ENCODE measurements at regions not wholly inside any gene's neighbourhood (a gene's known extent, or its start where the extent isn't known, plus 50 kb on each side); places are given as distances from the start of the nearest gene placed in this dataset.

GRCh38 chr11:97280347-97280746, 890.5 kb downstream of the JRKL start (continued):
- TF ChIP-seq, protein P1, sequence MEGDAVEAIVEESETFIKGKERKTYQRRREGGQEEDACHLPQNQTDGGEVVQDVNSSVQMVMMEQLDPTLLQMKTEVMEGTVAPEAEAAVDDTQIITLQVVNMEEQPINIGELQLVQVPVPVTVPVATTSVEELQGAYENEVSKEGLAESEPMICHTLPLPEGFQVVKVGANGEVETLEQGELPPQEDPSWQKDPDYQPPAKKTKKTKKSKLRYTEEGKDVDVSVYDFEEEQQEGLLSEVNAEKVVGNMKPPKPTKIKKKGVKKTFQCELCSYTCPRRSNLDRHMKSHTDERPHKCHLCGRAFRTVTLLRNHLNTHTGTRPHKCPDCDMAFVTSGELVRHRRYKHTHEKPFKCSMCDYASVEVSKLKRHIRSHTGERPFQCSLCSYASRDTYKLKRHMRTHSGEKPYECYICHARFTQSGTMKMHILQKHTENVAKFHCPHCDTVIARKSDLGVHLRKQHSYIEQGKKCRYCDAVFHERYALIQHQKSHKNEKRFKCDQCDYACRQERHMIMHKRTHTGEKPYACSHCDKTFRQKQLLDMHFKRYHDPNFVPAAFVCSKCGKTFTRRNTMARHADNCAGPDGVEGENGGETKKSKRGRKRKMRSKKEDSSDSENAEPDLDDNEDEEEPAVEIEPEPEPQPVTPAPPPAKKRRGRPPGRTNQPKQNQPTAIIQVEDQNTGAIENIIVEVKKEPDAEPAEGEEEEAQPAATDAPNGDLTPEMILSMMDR (IDR thresholded peaks at IDR 0.05): no peak
- TF ChIP-seq MXI1 (IDR thresholded peaks at IDR 0.05; ENCODE audit: low read depth, low read length): no peak
- no peak for TF ChIP-seq NFIC (IDR thresholded peaks at IDR 0.05; ENCODE audit: borderline replicate concordance)
- no peak for TF ChIP-seq RCOR1 (IDR thresholded peaks at IDR 0.05; ENCODE audit: low read length)

- CTCF ChIA-PET: no interaction called here
- 12% methylated on average over 2 of the region's 2 CpGs for WGBS (ENCODE audit: low lambda C conversion rate)
Observed at GRCh38 chr11:97289823-97290222, 900.0 kb downstream of the JRKL start.

GRCh38 chr11:97290464-97291041, 900.7 kb downstream of the JRKL start:
- Histone ChIP-seq H3K27me3 (ENCODE audit: insufficient read depth) (no peaks in the 10 kb centered on the region), H3K36me3 (replicated peaks in 1 of 2; ENCODE audit: control insufficient read depth in 1 of 2, insufficient read depth in 2 of 2, low read length in 1 of 2) (no peaks in the 10 kb centered on the region), H3K79me2 (ENCODE audit: insufficient read depth) (no peaks in the 10 kb centered on the region), H3K9ac (no peak overlapping the region), H3K4me1 (ENCODE audit: control insufficient read depth in 1 of 2, insufficient read depth in 2 of 2, low read depth in 1 of 2, low read length in 1 of 2) (no peaks in the 10 kb centered on the region), H3K27ac (ENCODE audit: low read depth in 2 of 2, low read length in 1 of 2) (no peak overlapping the region), H3K9me3 (no peaks in the 10 kb centered on the region), H3K4me3 (ENCODE audit: low read depth in 2 of 2, low read length in 1 of 2) (no peak overlapping the region), H4K20me1 (ENCODE audit: insufficient read depth) (no peaks in the 10 kb centered on the region), H2AFZ (ENCODE audit: low read depth) (no peak overlapping the region), H3K9me2 (no peaks in the 10 kb centered on the region), H3F3A (replicated peaks; ENCODE audit: insufficient read depth) (no peaks in the 10 kb centered on the region), H3K4me2 (no peak overlapping the region)
- 7% methylated on average over 3 of the region's 3 CpGs for WGBS (ENCODE audit: low lambda C conversion rate)
- no peak for DNase-seq
- CTCF ChIA-PET: interaction anchor here (0.6 to 1.2 kb wide), 2 partner anchors 1346 to 1725 kb away, joined by 3 read pairs; no protein-coding TSS in a partner anchor
- POLR2A ChIA-PET: no interaction called here
- TF ChIP-seq RXRA (IDR thresholded peaks at IDR 0.05; ENCODE audit: borderline replicate concordance, low read depth): no peak
- no peak for TF ChIP-seq FOXJ3 (CRISPR knock-in tag; IDR thresholded peaks at IDR 0.05)
- TF ChIP-seq FOXM1 (IDR thresholded peaks at IDR 0.05; ENCODE audit: low read depth): no peak
- TF ChIP-seq NRF1 (IDR thresholded peaks at IDR 0.05; ENCODE audit: low read depth, low read length): no peak
- no peak for TF ChIP-seq YY1 (IDR thresholded peaks at IDR 0.05; ENCODE audit: low read depth)
- TF ChIP-seq RAD21 (IDR thresholded peaks at IDR 0.05; ENCODE audit: low read length): no peak
- TF ChIP-seq, protein P2, sequence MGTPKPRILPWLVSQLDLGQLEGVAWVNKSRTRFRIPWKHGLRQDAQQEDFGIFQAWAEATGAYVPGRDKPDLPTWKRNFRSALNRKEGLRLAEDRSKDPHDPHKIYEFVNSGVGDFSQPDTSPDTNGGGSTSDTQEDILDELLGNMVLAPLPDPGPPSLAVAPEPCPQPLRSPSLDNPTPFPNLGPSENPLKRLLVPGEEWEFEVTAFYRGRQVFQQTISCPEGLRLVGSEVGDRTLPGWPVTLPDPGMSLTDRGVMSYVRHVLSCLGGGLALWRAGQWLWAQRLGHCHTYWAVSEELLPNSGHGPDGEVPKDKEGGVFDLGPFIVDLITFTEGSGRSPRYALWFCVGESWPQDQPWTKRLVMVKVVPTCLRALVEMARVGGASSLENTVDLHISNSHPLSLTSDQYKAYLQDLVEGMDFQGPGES (IDR thresholded peaks at IDR 0.05; ENCODE audit: low read depth, low read length): no peak
- no peak for TF ChIP-seq PBX3 (IDR thresholded peaks at IDR 0.05)
- TF ChIP-seq, protein P3, sequence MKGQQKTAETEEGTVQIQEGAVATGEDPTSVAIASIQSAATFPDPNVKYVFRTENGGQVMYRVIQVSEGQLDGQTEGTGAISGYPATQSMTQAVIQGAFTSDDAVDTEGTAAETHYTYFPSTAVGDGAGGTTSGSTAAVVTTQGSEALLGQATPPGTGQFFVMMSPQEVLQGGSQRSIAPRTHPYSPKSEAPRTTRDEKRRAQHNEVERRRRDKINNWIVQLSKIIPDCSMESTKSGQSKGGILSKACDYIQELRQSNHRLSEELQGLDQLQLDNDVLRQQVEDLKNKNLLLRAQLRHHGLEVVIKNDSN (IDR thresholded peaks at IDR 0.05; ENCODE audit: borderline replicate concordance, low read depth): no peak
- no peak for TF ChIP-seq MAX (IDR thresholded peaks at IDR 0.05; ENCODE audit: low read depth)

More at GRCh38 chr11:97289823-97290222, 900.0 kb downstream of the JRKL start:
- no peak for TF ChIP-seq TAF1 (IDR thresholded peaks at IDR 0.05; ENCODE audit: borderline replicate concordance, low read depth, low read length)
- TF ChIP-seq TCF12 (IDR thresholded peaks at IDR 0.05): no peak
- TF ChIP-seq MAX (IDR thresholded peaks at IDR 0.05; ENCODE audit: low read depth): no peak
- TF ChIP-seq RFX5 (IDR thresholded peaks at IDR 0.05; ENCODE audit: low read length): no peak
- no peak for TF ChIP-seq FOSL2 (IDR thresholded peaks at IDR 0.05; ENCODE audit: borderline replicate concordance, low read depth)
- TF ChIP-seq SMC3 (IDR thresholded peaks at IDR 0.05; ENCODE audit: low read depth, low read length): no peak
- no peak for TF ChIP-seq RCOR1 (IDR thresholded peaks at IDR 0.05; ENCODE audit: low read length)
- no peak for TF ChIP-seq FOXM1 (IDR thresholded peaks at IDR 0.05; ENCODE audit: low read depth)
- TF ChIP-seq GABPA (IDR thresholded peaks at IDR 0.05; ENCODE audit: low read depth): no peak
- no peak for TF ChIP-seq TEAD4 (IDR thresholded peaks at IDR 0.05; ENCODE audit: borderline replicate concordance, insufficient read depth)
- no peak for TF ChIP-seq FOXJ3 (CRISPR knock-in tag; IDR thresholded peaks at IDR 0.05)
- TF ChIP-seq MEF2A (IDR thresholded peaks at IDR 0.05; ENCODE audit: borderline replicate concordance, low read depth): no peak
- no peak for TF ChIP-seq MXI1 (IDR thresholded peaks at IDR 0.05; ENCODE audit: low read depth, low read length)
- no peak for TF ChIP-seq JUND (IDR thresholded peaks at IDR 0.05)
- no peak for TF ChIP-seq SIN3A (IDR thresholded peaks at IDR 0.05; ENCODE audit: borderline replicate concordance, low read depth, low read length)
- TF ChIP-seq YY1 (IDR thresholded peaks at IDR 0.05; ENCODE audit: low read depth): no peak
- no peaks in the 10 kb centered on the region for H3K4me1 ChIP-seq (ENCODE audit: control insufficient read depth in 1 of 2, insufficient read depth in 2 of 2, low read depth in 1 of 2, low read length in 1 of 2)
- no peaks in the 10 kb centered on the region for H3K79me2 ChIP-seq (ENCODE audit: insufficient read depth)
- no peak overlapping the region for H3K27ac ChIP-seq (ENCODE audit: low read depth in 2 of 2, low read length in 1 of 2)
- H3K36me3 ChIP-seq (replicated peaks in 1 of 2; ENCODE audit: control insufficient read depth in 1 of 2, insufficient read depth in 2 of 2, low read length in 1 of 2): no peaks in the 10 kb centered on the region
- H3F3A ChIP-seq (replicated peaks; ENCODE audit: insufficient read depth): no peaks in the 10 kb centered on the region
- no peak for DNase-seq
- no peak overlapping the region for H3K9ac ChIP-seq
- H4K20me1 ChIP-seq (ENCODE audit: insufficient read depth): no peaks in the 10 kb centered on the region
- H3K27me3 ChIP-seq (ENCODE audit: insufficient read depth): no peaks in the 10 kb centered on the region
- POLR2A ChIA-PET: no interaction called here
- no peak overlapping the region for H3K4me2 ChIP-seq
- no peaks in the 10 kb centered on the region for H3K9me2 ChIP-seq
- no peaks in the 10 kb centered on the region for H3K9me3 ChIP-seq
- no peak overlapping the region for H2AFZ ChIP-seq (ENCODE audit: low read depth)
- H3K4me3 ChIP-seq (ENCODE audit: low read depth in 2 of 2, low read length in 1 of 2): no peak overlapping the region

Data from SK-N-SH (cell line).